ENCODE measurements at regions not wholly inside any gene's neighbourhood (a gene's known extent, or its start where the extent isn't known, plus 50 kb on each side); places are given as distances from the start of the nearest gene placed in this dataset.

DNA sequence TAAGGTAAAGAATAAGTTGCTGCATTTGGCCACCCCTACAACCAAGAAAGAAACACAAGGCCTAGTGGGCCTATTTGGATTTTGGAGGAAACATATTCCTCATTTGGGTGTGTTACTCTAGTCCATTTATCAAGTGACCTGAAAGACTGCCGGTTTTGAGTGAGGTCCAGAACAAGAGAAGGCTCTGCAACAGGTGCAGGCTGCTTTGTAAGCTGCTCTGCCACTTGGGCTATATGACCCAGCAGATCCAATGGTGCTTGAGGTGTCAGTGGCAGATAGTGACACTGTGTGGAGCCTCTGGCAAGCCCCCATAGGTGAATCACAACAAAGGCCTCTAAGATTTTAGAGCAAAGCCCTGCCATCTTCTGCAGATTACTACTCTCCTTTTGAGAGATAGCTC is 491.3 kb downstream of the TAFA4 start:
- no peak overlapping the region for H2AFZ ChIP-seq (ENCODE audit: low read depth)
- H3K36me3 ChIP-seq (replicated peaks in 1 of 2; ENCODE audit: control insufficient read depth in 1 of 2, insufficient read depth in 2 of 2, low read length in 1 of 2) = no peaks in the 10 kb centered on the region
- H3K9me3 ChIP-seq = no peaks in the 10 kb centered on the region
- no peak overlapping the region for H3K9ac ChIP-seq
- TF ChIP-seq, protein P1, sequence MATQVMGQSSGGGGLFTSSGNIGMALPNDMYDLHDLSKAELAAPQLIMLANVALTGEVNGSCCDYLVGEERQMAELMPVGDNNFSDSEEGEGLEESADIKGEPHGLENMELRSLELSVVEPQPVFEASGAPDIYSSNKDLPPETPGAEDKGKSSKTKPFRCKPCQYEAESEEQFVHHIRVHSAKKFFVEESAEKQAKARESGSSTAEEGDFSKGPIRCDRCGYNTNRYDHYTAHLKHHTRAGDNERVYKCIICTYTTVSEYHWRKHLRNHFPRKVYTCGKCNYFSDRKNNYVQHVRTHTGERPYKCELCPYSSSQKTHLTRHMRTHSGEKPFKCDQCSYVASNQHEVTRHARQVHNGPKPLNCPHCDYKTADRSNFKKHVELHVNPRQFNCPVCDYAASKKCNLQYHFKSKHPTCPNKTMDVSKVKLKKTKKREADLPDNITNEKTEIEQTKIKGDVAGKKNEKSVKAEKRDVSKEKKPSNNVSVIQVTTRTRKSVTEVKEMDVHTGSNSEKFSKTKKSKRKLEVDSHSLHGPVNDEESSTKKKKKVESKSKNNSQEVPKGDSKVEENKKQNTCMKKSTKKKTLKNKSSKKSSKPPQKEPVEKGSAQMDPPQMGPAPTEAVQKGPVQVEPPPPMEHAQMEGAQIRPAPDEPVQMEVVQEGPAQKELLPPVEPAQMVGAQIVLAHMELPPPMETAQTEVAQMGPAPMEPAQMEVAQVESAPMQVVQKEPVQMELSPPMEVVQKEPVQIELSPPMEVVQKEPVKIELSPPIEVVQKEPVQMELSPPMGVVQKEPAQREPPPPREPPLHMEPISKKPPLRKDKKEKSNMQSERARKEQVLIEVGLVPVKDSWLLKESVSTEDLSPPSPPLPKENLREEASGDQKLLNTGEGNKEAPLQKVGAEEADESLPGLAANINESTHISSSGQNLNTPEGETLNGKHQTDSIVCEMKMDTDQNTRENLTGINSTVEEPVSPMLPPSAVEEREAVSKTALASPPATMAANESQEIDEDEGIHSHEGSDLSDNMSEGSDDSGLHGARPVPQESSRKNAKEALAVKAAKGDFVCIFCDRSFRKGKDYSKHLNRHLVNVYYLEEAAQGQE (IDR thresholded peaks at IDR 0.05; ENCODE audit: low read depth, low read length) = no peak
- TF ChIP-seq RXRA (IDR thresholded peaks at IDR 0.05; ENCODE audit: borderline replicate concordance, low read depth) (no peak), RFX5 (IDR thresholded peaks at IDR 0.05; ENCODE audit: low read length) (no peak), TEAD4 (IDR thresholded peaks at IDR 0.05; ENCODE audit: borderline replicate concordance, insufficient read depth) (no peak), EZH2phosphoT487 (IDR thresholded peaks at IDR 0.05; ENCODE audit: borderline replicate concordance, low read depth) (no peak), CHD2 (IDR thresholded peaks at IDR 0.05; ENCODE audit: low read length, partially characterized antibody) (no peak), SIN3A (IDR thresholded peaks at IDR 0.05; ENCODE audit: borderline replicate concordance, low read depth, low read length) (no peak), FOXM1 (IDR thresholded peaks at IDR 0.05; ENCODE audit: low read depth) (no peak), GABPA (IDR thresholded peaks at IDR 0.05; ENCODE audit: low read depth) (no peak), TCF12 (IDR thresholded peaks at IDR 0.05) (no peak), NRF1 (IDR thresholded peaks at IDR 0.05; ENCODE audit: low read depth, low read length) (no peak), YY1 (IDR thresholded peaks at IDR 0.05; ENCODE audit: low read depth) (no peak), ELF1 (IDR thresholded peaks at IDR 0.05) (no peak)
- TF ChIP-seq, protein P2, sequence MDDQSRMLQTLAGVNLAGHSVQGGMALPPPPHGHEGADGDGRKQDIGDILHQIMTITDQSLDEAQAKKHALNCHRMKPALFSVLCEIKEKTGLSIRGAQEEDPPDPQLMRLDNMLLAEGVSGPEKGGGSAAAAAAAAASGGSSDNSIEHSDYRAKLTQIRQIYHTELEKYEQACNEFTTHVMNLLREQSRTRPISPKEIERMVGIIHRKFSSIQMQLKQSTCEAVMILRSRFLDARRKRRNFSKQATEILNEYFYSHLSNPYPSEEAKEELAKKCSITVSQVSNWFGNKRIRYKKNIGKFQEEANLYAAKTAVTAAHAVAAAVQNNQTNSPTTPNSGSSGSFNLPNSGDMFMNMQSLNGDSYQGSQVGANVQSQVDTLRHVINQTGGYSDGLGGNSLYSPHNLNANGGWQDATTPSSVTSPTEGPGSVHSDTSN (IDR thresholded peaks at IDR 0.05) = no peak
- TF ChIP-seq, protein P3, sequence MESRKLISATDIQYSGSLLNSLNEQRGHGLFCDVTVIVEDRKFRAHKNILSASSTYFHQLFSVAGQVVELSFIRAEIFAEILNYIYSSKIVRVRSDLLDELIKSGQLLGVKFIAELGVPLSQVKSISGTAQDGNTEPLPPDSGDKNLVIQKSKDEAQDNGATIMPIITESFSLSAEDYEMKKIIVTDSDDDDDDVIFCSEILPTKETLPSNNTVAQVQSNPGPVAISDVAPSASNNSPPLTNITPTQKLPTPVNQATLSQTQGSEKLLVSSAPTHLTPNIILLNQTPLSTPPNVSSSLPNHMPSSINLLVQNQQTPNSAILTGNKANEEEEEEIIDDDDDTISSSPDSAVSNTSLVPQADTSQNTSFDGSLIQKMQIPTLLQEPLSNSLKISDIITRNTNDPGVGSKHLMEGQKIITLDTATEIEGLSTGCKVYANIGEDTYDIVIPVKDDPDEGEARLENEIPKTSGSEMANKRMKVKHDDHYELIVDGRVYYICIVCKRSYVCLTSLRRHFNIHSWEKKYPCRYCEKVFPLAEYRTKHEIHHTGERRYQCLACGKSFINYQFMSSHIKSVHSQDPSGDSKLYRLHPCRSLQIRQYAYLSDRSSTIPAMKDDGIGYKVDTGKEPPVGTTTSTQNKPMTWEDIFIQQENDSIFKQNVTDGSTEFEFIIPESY (IDR thresholded peaks at IDR 0.05; ENCODE audit: borderline replicate concordance, low read depth) = no peak
- TF ChIP-seq, protein P4, sequence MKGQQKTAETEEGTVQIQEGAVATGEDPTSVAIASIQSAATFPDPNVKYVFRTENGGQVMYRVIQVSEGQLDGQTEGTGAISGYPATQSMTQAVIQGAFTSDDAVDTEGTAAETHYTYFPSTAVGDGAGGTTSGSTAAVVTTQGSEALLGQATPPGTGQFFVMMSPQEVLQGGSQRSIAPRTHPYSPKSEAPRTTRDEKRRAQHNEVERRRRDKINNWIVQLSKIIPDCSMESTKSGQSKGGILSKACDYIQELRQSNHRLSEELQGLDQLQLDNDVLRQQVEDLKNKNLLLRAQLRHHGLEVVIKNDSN (IDR thresholded peaks at IDR 0.05; ENCODE audit: borderline replicate concordance, low read depth) = no peak
- TF ChIP-seq, protein P5, sequence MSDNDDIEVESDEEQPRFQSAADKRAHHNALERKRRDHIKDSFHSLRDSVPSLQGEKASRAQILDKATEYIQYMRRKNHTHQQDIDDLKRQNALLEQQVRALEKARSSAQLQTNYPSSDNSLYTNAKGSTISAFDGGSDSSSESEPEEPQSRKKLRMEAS (IDR thresholded peaks at IDR 0.05; ENCODE audit: low read depth) = no peak
- TF ChIP-seq, protein P6, sequence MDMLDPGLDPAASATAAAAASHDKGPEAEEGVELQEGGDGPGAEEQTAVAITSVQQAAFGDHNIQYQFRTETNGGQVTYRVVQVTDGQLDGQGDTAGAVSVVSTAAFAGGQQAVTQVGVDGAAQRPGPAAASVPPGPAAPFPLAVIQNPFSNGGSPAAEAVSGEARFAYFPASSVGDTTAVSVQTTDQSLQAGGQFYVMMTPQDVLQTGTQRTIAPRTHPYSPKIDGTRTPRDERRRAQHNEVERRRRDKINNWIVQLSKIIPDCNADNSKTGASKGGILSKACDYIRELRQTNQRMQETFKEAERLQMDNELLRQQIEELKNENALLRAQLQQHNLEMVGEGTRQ (IDR thresholded peaks at IDR 0.05; ENCODE audit: borderline replicate concordance, low read depth, low read length) = no peak
- no peak overlapping the region for H3K4me2 ChIP-seq
- DNase-seq = no peak
- H4K20me1 ChIP-seq (ENCODE audit: insufficient read depth) = no peaks in the 10 kb centered on the region
- 0% methylated on average over 1 of the region's 1 CpG for WGBS (ENCODE audit: low lambda C conversion rate)
- no peaks in the 10 kb centered on the region for H3K4me1 ChIP-seq (ENCODE audit: control insufficient read depth in 1 of 2, insufficient read depth in 2 of 2, low read depth in 1 of 2, low read length in 1 of 2)
- no peaks in the 10 kb centered on the region for H3K79me2 ChIP-seq (ENCODE audit: insufficient read depth)
- ChIA-PET POLR2A (no interaction called here), CTCF (no interaction called here)
- H3F3A ChIP-seq (replicated peaks; ENCODE audit: insufficient read depth) = no peaks in the 10 kb centered on the region
- H3K4me3 ChIP-seq (ENCODE audit: low read depth in 2 of 2, low read length in 1 of 2) = no peak overlapping the region
- no peaks in the 10 kb centered on the region for H3K27me3 ChIP-seq (ENCODE audit: insufficient read depth)
- no peaks in the 10 kb centered on the region for H3K9me2 ChIP-seq
- H3K27ac ChIP-seq (ENCODE audit: low read depth in 2 of 2, low read length in 1 of 2) = no peak overlapping the region
